PFSK-1 (cell line): ENCODE measurements at regions not wholly inside any gene's neighbourhood (a gene's known extent, or its start where the extent isn't known, plus 50 kb on each side); places are given as distances from the start of the nearest gene placed in this dataset.

Source experiments
- FOXP2 ChIP-seq: optimal IDR thresholded peaks from 2 replicates; pipeline ENCODE3; 2011; ENCODE audit warnings: borderline replicate concordance, control low read depth, inconsistent platforms; ENCODE audit not compliant: insufficient read depth; ENCODE audit errors: extremely low read length, extremely low read depth
- POLR2AphosphoS5 ChIP-seq: IDR thresholded peaks from 2 replicates; pipeline ENCODE4 v1.6.1; 2012; ENCODE audit warnings: low read depth, mild to moderate bottlenecking, control low read depth, low read length, moderate library complexity
- REST ChIP-seq, 2 experiments: IDR thresholded peaks; 2 replicates each; pipeline versions ENCODE4 v1.6.1 to v1.8.0; 2011 to 2012; ENCODE audit warnings: low read depth in 2 of 2, low read length in 2 of 2, control low read depth in 1 of 2, inconsistent platforms in 1 of 2, mild to moderate bottlenecking in 1 of 2, moderate library complexity in 1 of 2; ENCODE audit not compliant: insufficient read depth in 1 of 2
- SIN3A ChIP-seq: IDR thresholded peaks from 2 replicates; pipeline ENCODE4 v1.6.1; 2012; ENCODE audit warnings: mild to moderate bottlenecking, low read length, moderate library complexity, borderline replicate concordance; ENCODE audit not compliant: insufficient read depth
- TAF1 ChIP-seq: IDR thresholded peaks from 2 replicates; pipeline ENCODE4 v1.6.1; 2012; ENCODE audit warnings: low read length, control low read depth, borderline replicate concordance; ENCODE audit not compliant: insufficient read depth

DNA sequence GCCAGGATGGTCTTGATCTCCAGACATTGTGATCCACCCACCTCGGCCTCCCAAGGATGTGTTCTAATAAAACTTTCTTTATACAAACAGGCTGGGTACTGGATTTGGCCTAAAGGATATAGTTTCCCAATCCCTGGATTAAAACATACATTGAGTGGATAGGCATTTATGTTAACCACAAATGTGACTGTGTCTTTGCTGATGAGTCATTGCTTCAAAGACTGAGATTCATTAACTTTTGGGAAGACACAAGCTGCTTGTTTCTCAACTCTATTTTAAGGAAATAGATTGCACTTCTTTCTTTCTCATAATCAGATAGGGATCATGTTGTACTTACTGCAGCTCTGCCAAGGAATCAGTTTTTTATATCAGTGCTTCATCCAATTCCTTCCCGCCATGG, 131.3 kb upstream of the AGA start:
- TF ChIP-seq TAF1: no peak
- TF ChIP-seq FOXP2: no peak
- TF ChIP-seq POLR2AphosphoS5: no peak
- TF ChIP-seq SIN3A: no peak
- no peak for TF ChIP-seq REST (IDR thresholded peaks at IDR 0.05; ENCODE audit: insufficient read depth in 1 of 2, low read depth in 2 of 2, low read length in 2 of 2)

DNA sequence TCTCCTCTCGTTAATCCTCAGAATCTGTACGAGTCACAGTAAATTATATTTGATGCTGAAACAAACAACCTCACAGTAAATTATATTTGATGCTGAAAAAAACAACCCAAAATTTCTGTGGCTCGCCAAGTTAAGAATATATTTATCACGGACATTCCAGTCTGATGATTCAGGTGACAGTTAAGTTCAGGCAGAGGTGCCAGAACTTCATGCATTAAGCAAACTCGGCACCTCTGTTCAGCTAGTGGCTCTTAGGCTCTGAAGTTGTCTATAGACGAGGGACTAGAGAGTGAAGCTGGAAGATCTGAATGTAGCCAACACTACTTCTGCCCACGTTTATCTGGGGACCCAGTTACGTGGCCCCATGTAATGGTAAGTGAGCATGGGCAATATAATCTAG, 132.2 kb upstream of the AGA start:
- no peak for TF ChIP-seq REST (IDR thresholded peaks at IDR 0.05; ENCODE audit: insufficient read depth in 1 of 2, low read depth in 2 of 2, low read length in 2 of 2)
- TF ChIP-seq TAF1: no peak
- no peak for TF ChIP-seq FOXP2
- no peak for TF ChIP-seq SIN3A
- TF ChIP-seq POLR2AphosphoS5: no peak

GRCh38 chr4:177579649-177580048, 137.4 kb upstream of the AGA start:
- TF ChIP-seq REST (IDR thresholded peaks at IDR 0.05; ENCODE audit: insufficient read depth in 1 of 2, low read depth in 2 of 2, low read length in 2 of 2) (no peak), SIN3A (no peak), FOXP2 (no peak), TAF1 (no peak)

DNA sequence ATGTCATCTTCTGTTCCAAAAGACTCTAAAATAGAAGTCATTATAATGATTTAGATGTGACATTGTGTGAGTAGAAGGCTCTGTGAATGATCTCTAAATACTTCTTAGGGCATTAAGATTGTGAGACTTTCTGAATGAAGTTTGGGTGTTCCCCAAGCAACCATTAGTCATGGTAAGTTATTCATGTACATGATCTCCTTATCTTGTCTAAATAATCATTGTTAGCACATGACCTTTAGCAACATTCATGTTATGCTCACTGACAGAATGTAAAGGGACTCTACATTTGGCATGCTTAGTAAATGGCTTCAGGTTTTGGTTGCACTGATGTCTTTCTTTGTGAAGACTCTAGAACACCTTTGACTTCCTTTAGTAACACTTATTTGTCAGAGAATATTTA, 140.8 kb upstream of the AGA start:
- TF ChIP-seq FOXP2 (no peak), TAF1 (no peak)

GRCh38 chr4:177587989-177588388, 145.8 kb upstream of the AGA start:
- TF ChIP-seq SIN3A: no peak
- TF ChIP-seq POLR2AphosphoS5: no peak
- no peak for TF ChIP-seq FOXP2
- TF ChIP-seq TAF1: no peak
- no peak for TF ChIP-seq REST (IDR thresholded peaks at IDR 0.05; ENCODE audit: insufficient read depth in 1 of 2, low read depth in 2 of 2, low read length in 2 of 2)
